A549 (cell line): ENCODE measurements at regions not wholly inside any gene's neighbourhood (a gene's known extent, or its start where the extent isn't known, plus 50 kb on each side); places are given as distances from the start of the nearest gene placed in this dataset.
"Not testable (repeated sequence)": the region's sequence is repeated elsewhere in the genome, so short reads cannot be mapped to it uniquely, and the experiment has no call there.

Experiments
- ATAC-seq, 2 experiments: fragments of 200-7000 bp in 1 of 2; fragments of >200 bp in 1 of 2; cut with Nextera tagmentation in 1 of 2; cut with Tn5 transposase in 1 of 2; 3 replicates each; pipeline versions ENCODE4 v1.8.0 to v1.9.1; 2018 to 2020; ENCODE audit warnings: mild to moderate bottlenecking in 1 of 2, moderate library complexity in 1 of 2
- CTCF ChIA-PET: fragments of 300-600 bp; sonication (Branson Sonifier 250); formaldehyde crosslinking; extraction: SDS; loops from one replicate; lab custom pipeline; 2021; ENCODE audit warnings: antibody characterized with exemption, inconsistent platforms; lab: Yijun Ruan, JAX
- POLR2A ChIA-PET: fragments of 350-600 bp; formaldehyde crosslinking; extraction: SDS; loops from one replicate; lab custom pipeline; 2021; ENCODE audit warnings: antibody characterized with exemption, inconsistent platforms; lab: Yijun Ruan, JAX
- DNase-seq, 2 experiments: peaks; one replicate each; pipeline versions ENCODE4 v3.0.0 to v3.0.0-alpha.2; 2011 to 2016; ENCODE audit warnings: low read depth in 1 of 2, low spot score in 1 of 2
- FAIRE-seq: peaks from 2 replicates; lab custom pipeline; 2011; peaks lifted over from hg19 to GRCh38; lab: Jason Lieb, UNC
- H3K27ac ChIP-seq, 2 experiments: fragments of >200 bp; sonication (Bioruptor Twin); formaldehyde crosslinking; 3 replicates each; pipeline ENCODE4 v1.5.1; 2016 to 2017
- H3K4me1 ChIP-seq: fragments of >200 bp; sonication (Bioruptor Twin); formaldehyde crosslinking; 3 replicates; pipeline ENCODE4 v1.6.1; 2016
- H3K4me2 ChIP-seq: fragments of >200 bp; sonication (Bioruptor Twin); formaldehyde crosslinking; 3 replicates; pipeline ENCODE4 v1.6.1; 2016
- H3K4me3 ChIP-seq: fragments of >200 bp; sonication (Bioruptor Twin); formaldehyde crosslinking; 3 replicates; pipeline ENCODE4 v1.5.1; 2016
- H3K9me3 ChIP-seq: fragments of >200 bp; sonication (Bioruptor Twin); formaldehyde crosslinking; 3 replicates; pipeline ENCODE4 v1.6.1; 2016
- BHLHE40 ChIP-seq: IDR thresholded peaks from 2 replicates; pipeline ENCODE4 v1.6.1; 2012; ENCODE audit warnings: low read depth, low read length, inconsistent platforms
- CBX2 ChIP-seq: fragments of 200-600 bp; sonication (generic); IDR thresholded peaks from 2 replicates; pipeline ENCODE4 v1.6.1; 2016; ENCODE audit warnings: low read depth, mild to moderate bottlenecking, borderline replicate concordance
- CEBPB ChIP-seq, 2 experiments: fragments of >200 bp in 1 of 2; sonication (Bioruptor Twin) in 1 of 2; formaldehyde crosslinking in 1 of 2; IDR thresholded peaks; 2 replicates each; pipeline ENCODE4 v1.6.1; 2012 to 2016
- CHD2 ChIP-seq: fragments of 150-350 bp; IDR thresholded peaks from 2 replicates; pipeline ENCODE4 v1.6.1; 2014; ENCODE audit warnings: low read length; ENCODE audit not compliant: partially characterized antibody
- E2F6 ChIP-seq: IDR thresholded peaks from 2 replicates; pipeline ENCODE4 v1.6.1; 2012; ENCODE audit warnings: low read depth, borderline replicate concordance
- ELK1 ChIP-seq: fragments of 150-350 bp; IDR thresholded peaks from 2 replicates; pipeline ENCODE4 v1.6.1; 2014; ENCODE audit warnings: low read depth, mild to moderate bottlenecking, low read length
- GATA3 ChIP-seq: IDR thresholded peaks from 2 replicates; pipeline ENCODE4 v1.6.1; 2012; ENCODE audit warnings: borderline replicate concordance
- HDAC2 ChIP-seq: fragments of 200-600 bp; sonication (generic); IDR thresholded peaks from 2 replicates; pipeline ENCODE4 v1.6.1; 2016
- HOXB13 ChIP-seq: fragments of 250-450 bp; sonication (Bioruptor Pico); IDR thresholded peaks from 2 replicates; pipeline ENCODE4 v1.5.0; 2020; ENCODE audit warnings: low read depth, mild to moderate bottlenecking, moderate library complexity
- HOXB5 ChIP-seq: fragments of 250-450 bp; sonication (Bioruptor Pico); IDR thresholded peaks from 2 replicates; pipeline ENCODE4 v1.5.0; 2020; ENCODE audit warnings: mild to moderate bottlenecking, moderate library complexity
- JUNB ChIP-seq: fragments of >200 bp; sonication (Bioruptor Twin); formaldehyde crosslinking; IDR thresholded peaks from 2 replicates; pipeline ENCODE4 v1.6.1; 2016
- KDM5A ChIP-seq: fragments of 200-600 bp; sonication (generic); IDR thresholded peaks from 2 replicates; pipeline ENCODE4 v1.6.1; 2016; ENCODE audit warnings: antibody characterized with exemption, mild to moderate bottlenecking
- MAFK ChIP-seq: fragments of 450-650 bp; IDR thresholded peaks from 2 replicates; pipeline ENCODE4 v1.6.1; 2014; ENCODE audit not compliant: partially characterized antibody
- MAX ChIP-seq: IDR thresholded peaks from 2 replicates; pipeline ENCODE4 v1.6.1; 2012
- MAZ ChIP-seq: fragments of 150-350 bp; IDR thresholded peaks from 2 replicates; pipeline ENCODE4 v1.6.1; 2014; ENCODE audit warnings: antibody characterized with exemption, low read depth, low read length, borderline replicate concordance
- NPAS2 ChIP-seq: fragments of 250-450 bp; sonication (Bioruptor Pico); IDR thresholded peaks from 2 replicates; pipeline ENCODE4 v1.8.0; 2022; ENCODE audit warnings: mild to moderate bottlenecking, moderate library complexity, borderline replicate concordance
- PHF8 ChIP-seq: fragments of 200-600 bp; sonication (generic); IDR thresholded peaks from 2 replicates; pipeline ENCODE4 v1.6.1; 2016; ENCODE audit warnings: low read depth, mild to moderate bottlenecking, antibody characterized with exemption, moderate library complexity, borderline replicate concordance
- RAD21 ChIP-seq, 2 experiments: fragments of >200 bp in 1 of 2; sonication (Bioruptor Twin) in 1 of 2; formaldehyde crosslinking in 1 of 2; IDR thresholded peaks in 1 of 2; conservative IDR thresholded peaks in 1 of 2; 2 replicates in 1 of 2; 3 replicates in 1 of 2; pipeline ENCODE4 v1.6.1; 2012 to 2018; ENCODE audit warnings: inconsistent platforms in 1 of 2
- WGBS: methylation state at CpG from one replicate; pipeline ENCODE4 v1.1.6; 2017; ENCODE audit errors: missing lambda C conversion rate; 5-methylcytosine and 5-hydroxymethylcytosine counted together

GRCh38 chr7:51543801-51544553 is 227.4 kb upstream of the COBL start:
- TF ChIP-seq CBX2: no peak
- TF ChIP-seq JUNB: no peak
- no peak for TF ChIP-seq CEBPB (IDR thresholded peaks at IDR 0.05)
- TF ChIP-seq GATA3: no peak
- no peak for TF ChIP-seq MAX
- no peak for TF ChIP-seq KDM5A
- no peak for TF ChIP-seq HOXB5 (CRISPR knock-in tag)
- no peak for TF ChIP-seq HOXB13 (CRISPR knock-in tag)
- no peak for TF ChIP-seq CHD2
- TF ChIP-seq MAZ: no peak
- TF ChIP-seq PHF8: no peak
- no peak for TF ChIP-seq BHLHE40
- ATAC-seq (no peak), FAIRE-seq (no peak), DNase-seq (no peak)
- H3K4me2 ChIP-seq: no peak overlapping the region
- 2% methylated on average over 6 of the region's 7 CpGs for WGBS
- ChIA-PET CTCF (no interaction called here), POLR2A (no interaction called here)
- H3K4me3 ChIP-seq: no peak overlapping the region
- no peak overlapping the region for H3K27ac ChIP-seq
- H3K4me1 ChIP-seq: no peaks in the 10 kb centered on the region
- no peaks in the 10 kb centered on the region for H3K9me3 ChIP-seq

GRCh38 chr7:51540906-51541305 is 224.3 kb upstream of the COBL start:
- POLR2A ChIA-PET, ATAC-seq, H3K4me1 ChIP-seq, DNase-seq, H3K27ac ChIP-seq, FAIRE-seq, CTCF ChIA-PET, H3K9me3 ChIP-seq, H3K4me3 ChIP-seq, H3K4me2 ChIP-seq: not testable (repeated sequence)
- WGBS: 3% methylated on average over 2 of the region's 2 CpGs

GRCh38 chr7:51539840-51540239 is 223.2 kb upstream of the COBL start:
- ATAC-seq (no peak), DNase-seq (no peak), FAIRE-seq (no peak)
- WGBS: 2% methylated on average over 3 of the region's 3 CpGs
- POLR2A ChIA-PET: no interaction called here
- Histone ChIP-seq H3K9me3 (no peaks in the 10 kb centered on the region), H3K27ac (no peak overlapping the region), H3K4me3 (no peak overlapping the region), H3K4me2 (no peak overlapping the region), H3K4me1 (no peaks in the 10 kb centered on the region)
- CTCF ChIA-PET: no interaction called here
- TF ChIP-seq ELK1 (no peak), MAFK (peak; percentile 72)

GRCh38 chr7:51528172-51528571 is 211.6 kb upstream of the COBL start:
- Histone ChIP-seq H3K9me3 (no peaks in the 10 kb centered on the region), H3K4me2 (no peak overlapping the region)
- TF ChIP-seq NPAS2 (CRISPR knock-in tag): no peak
- TF ChIP-seq RAD21 (conservative IDR thresholded peaks at IDR 0.05 in 1 of 2, IDR thresholded peaks at IDR 0.05 in 1 of 2): no peak
- no peak for TF ChIP-seq E2F6
- TF ChIP-seq HDAC2: no peak
- TF ChIP-seq, all 56 proteins: peak for 0
- Histone ChIP-seq H3K4me1 (no peaks in the 10 kb centered on the region), H3K4me3 (no peak overlapping the region), H3K27ac (no peak overlapping the region)
- no peak for ATAC-seq
- DNase-seq: no peak
- ChIA-PET CTCF (no interaction called here), POLR2A (no interaction called here)
- no peak for FAIRE-seq
- 9% methylated on average over 5 of the region's 5 CpGs for WGBS
